Vagina (tissue), 2 donors: ENCODE measurements at regions not wholly inside any gene's neighbourhood (a gene's known extent, or its start where the extent isn't known, plus 50 kb on each side); places are given as distances from the start of the nearest gene placed in this dataset.
"Not testable (repeated sequence)": the region's sequence is repeated elsewhere in the genome, so short reads cannot be mapped to it uniquely, and the experiment has no call there.

ENCODE experiments used
- POLR2A ChIP-seq, 2 donors: fragments of 450-650 bp; IDR thresholded peaks; one replicate each; pipeline ENCODE4 v1.6.1; 2017; ENCODE audit warnings: antibody characterized with exemption in 2 of 2, mild to moderate bottlenecking in 2 of 2, moderate library complexity in 2 of 2
- POLR2AphosphoS5 ChIP-seq, 2 donors: sonication (generic); formaldehyde crosslinking; IDR thresholded peaks; one replicate each; pipeline ENCODE4 v1.9.0; 2017; ENCODE audit warnings: antibody characterized with exemption in 2 of 2, mild to moderate bottlenecking in 2 of 2, low read depth in 1 of 2; ENCODE audit not compliant: insufficient read depth in 1 of 2
- TF ChIP-seq, protein P1 (sequence below), 3 experiments: fragments of 450-650 bp in 2 of 3; fragments of 200-600 bp in 1 of 3; sonication (generic) in 1 of 3; IDR thresholded peaks; one replicate each; pipeline ENCODE4 v1.5.1; 2017 to 2019; ENCODE audit warnings: antibody characterized with exemption in 3 of 3, mild to moderate bottlenecking in 2 of 3, moderate library complexity in 2 of 3

DNA sequence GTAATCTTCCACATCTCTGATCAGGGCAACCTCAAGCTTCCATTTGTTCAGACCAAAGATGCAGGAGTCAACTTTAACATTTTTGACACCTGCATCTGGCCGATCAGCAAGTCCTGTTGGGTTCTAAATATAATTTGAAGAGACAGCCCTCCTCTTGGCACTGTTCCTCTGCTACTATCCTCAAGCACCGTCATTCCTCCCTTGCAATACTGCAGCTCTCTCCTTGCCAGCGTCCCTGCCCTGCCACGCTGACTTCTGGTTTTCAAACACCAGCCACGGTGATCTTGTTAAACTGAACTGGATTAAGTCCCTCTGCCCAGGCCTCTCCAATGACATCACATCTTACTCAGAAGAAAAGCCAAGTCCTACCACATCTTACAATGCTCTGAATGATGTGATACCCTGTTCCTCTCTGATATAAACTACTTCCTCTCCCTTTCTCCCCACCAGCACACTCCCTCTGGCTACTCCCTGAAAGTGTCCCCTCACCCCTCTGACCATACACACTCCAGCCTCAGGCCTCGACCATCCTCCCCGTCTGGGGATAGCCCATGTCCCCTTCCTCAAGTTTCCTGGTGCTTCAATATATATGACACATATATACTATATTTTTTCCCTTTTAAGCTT is 310.8 kb upstream of the CHRNA7 start:
- TF ChIP-seq POLR2AphosphoS5 (IDR thresholded peaks at IDR 0.05; ENCODE audit: insufficient read depth in 1 of 2, low read depth in 1 of 2); POLR2A (IDR thresholded peaks at IDR 0.05): not testable (repeated sequence)
- TF ChIP-seq, protein P1, sequence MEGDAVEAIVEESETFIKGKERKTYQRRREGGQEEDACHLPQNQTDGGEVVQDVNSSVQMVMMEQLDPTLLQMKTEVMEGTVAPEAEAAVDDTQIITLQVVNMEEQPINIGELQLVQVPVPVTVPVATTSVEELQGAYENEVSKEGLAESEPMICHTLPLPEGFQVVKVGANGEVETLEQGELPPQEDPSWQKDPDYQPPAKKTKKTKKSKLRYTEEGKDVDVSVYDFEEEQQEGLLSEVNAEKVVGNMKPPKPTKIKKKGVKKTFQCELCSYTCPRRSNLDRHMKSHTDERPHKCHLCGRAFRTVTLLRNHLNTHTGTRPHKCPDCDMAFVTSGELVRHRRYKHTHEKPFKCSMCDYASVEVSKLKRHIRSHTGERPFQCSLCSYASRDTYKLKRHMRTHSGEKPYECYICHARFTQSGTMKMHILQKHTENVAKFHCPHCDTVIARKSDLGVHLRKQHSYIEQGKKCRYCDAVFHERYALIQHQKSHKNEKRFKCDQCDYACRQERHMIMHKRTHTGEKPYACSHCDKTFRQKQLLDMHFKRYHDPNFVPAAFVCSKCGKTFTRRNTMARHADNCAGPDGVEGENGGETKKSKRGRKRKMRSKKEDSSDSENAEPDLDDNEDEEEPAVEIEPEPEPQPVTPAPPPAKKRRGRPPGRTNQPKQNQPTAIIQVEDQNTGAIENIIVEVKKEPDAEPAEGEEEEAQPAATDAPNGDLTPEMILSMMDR (IDR thresholded peaks at IDR 0.05) = not testable (repeated sequence)
